ENCODE measurements at regions not wholly inside any gene's neighbourhood (a gene's known extent, or its start where the extent isn't known, plus 50 kb on each side); places are given as distances from the start of the nearest gene placed in this dataset.

DNA sequence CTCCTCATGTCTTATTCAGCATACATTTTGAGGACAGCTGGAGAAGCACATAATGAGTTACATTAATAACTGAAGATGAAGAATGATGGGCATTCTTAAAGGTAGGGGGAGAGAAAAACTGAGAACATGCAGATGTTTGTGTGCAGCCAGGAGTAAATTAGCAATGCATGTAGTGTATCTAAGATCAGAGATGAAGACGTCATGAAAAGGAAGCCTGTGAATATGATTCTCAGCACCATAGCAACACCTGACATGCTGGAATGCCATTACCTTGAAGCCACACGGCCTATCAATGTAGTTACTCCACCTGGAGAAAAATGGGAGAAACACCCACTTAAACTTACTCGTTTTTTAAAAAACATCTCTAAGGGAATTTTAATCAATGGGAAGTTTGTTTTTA is 607.1 kb downstream of the PTPRC start:
- Histone ChIP-seq H3K36me3 (ENCODE audit: control insufficient read depth in 2 of 2, insufficient read depth in 2 of 2, low read length in 1 of 2) (no peaks in the 10 kb centered on the region), H2AFZ (ENCODE audit: control insufficient read depth, low read depth, low read length) (no peak overlapping the region), H4K20me1 (ENCODE audit: control insufficient read depth, insufficient read depth) (no peaks in the 10 kb centered on the region), H3K4me3 (no peak overlapping the region), H3K4me1 (ENCODE audit: control insufficient read depth, insufficient read depth, low read length) (peaks cover 11% of the 10 kb centered on the region), H3K9me3 (replicated peaks; ENCODE audit: control insufficient read depth, insufficient read depth, low read length) (no peaks in the 10 kb centered on the region; the same call in 2 of the 3 replicates), H3K9ac (ENCODE audit: control insufficient read depth, insufficient read depth, low read length) (no peak overlapping the region), H3K4me2 (ENCODE audit: control insufficient read depth, insufficient read depth) (no peak overlapping the region), H3K79me2 (ENCODE audit: control insufficient read depth, insufficient read depth, low read length) (no peaks in the 10 kb centered on the region), H3K27me3 (replicated peaks in 1 of 2; ENCODE audit: control insufficient read depth in 2 of 2, insufficient read depth in 2 of 2, low read length in 1 of 2) (no peaks in the 10 kb centered on the region), H3K27ac (ENCODE audit: control insufficient read depth, insufficient read depth) (no peak overlapping the region)
- CTCF ChIA-PET: interaction anchor here (0.6 kb wide), 1 partner anchor 119 kb away, joined by 3 read pairs; no protein-coding TSS in a partner anchor
- RAD21 ChIA-PET (ENCODE audit: unreplicated experiment): no interaction called here
- DNase-seq (ENCODE audit: low read depth, low spot score) (no peak), FAIRE-seq (no peak), ATAC-seq (no peak)
- in situ Hi-C loops (cut with MboI) (loop anchor here (10.0 kb wide), 1 partner anchor 471 kb away; no protein-coding TSS in a partner anchor), intact Hi-C loops (cut with micrococcal nuclease; ENCODE audit: unreplicated experiment) (loop anchor here (10.0 kb wide), 1 partner anchor 361 kb away; no protein-coding TSS in a partner anchor)
- POLR2A ChIA-PET: no interaction called here
- BruUV-seq (replicated peaks): no TSS peak
- WGBS (ENCODE audit: insufficient coverage, insufficient replicate concordance, low lambda C conversion rate, missing lambda C conversion rate): 18% methylated on average over 3 of the region's 3 CpGs
- SMC1A ChIA-PET (ENCODE audit: uncharacterized antibody, unreplicated experiment): interaction anchor here (2.0 to 3.3 kb wide), 3 partner anchors 10 to 133 kb away, joined by 7 to 12 read pairs (median 8); no protein-coding TSS in a partner anchor
- TF ChIP-seq MYB (IDR thresholded peaks at IDR 0.05; ENCODE audit: borderline replicate concordance, low read depth, low read length) (no peak), SMAD1 (IDR thresholded peaks at IDR 0.05; ENCODE audit: low read depth, partially characterized antibody) (no peak), RELA (IDR thresholded peaks at IDR 0.05; ENCODE audit: borderline replicate concordance, partially characterized antibody) (no peak), STAT3 (IDR thresholded peaks at IDR 0.05; ENCODE audit: low read depth, low read length) (no peak), TARDBP (IDR thresholded peaks at IDR 0.05; ENCODE audit: borderline replicate concordance) (no peak), CEBPB (IDR thresholded peaks at IDR 0.05; ENCODE audit: borderline replicate concordance in 1 of 2, low read depth in 2 of 2, low read length in 2 of 2) (no peak), ZNF217 (IDR thresholded peaks at IDR 0.05) (no peak), RAD21 (IDR thresholded peaks at IDR 0.05; ENCODE audit: insufficient read depth, low read depth, low read length) (no peak), ZNF274 (IDR thresholded peaks at IDR 0.05; ENCODE audit: insufficient read depth, insufficient read length) (no peak), MEF2B (IDR thresholded peaks at IDR 0.05; ENCODE audit: partially characterized antibody, poor library complexity, severe bottlenecking) (no peak), RCOR1 (conservative IDR thresholded peaks at IDR 0.05; ENCODE audit: low read depth, low read length) (no peak), EP300 (IDR thresholded peaks at IDR 0.05; ENCODE audit: borderline replicate concordance in 1 of 2, control insufficient read depth in 1 of 2, low read depth in 2 of 2, low read length in 2 of 2) (no peak), ATF7 (IDR thresholded peaks at IDR 0.05; ENCODE audit: low read depth) (no peak), RBBP5 (conservative IDR thresholded peaks at IDR 0.05) (no peak), POLR2A (IDR thresholded peaks at IDR 0.05; ENCODE audit: low read depth, low read length) (no peak)
- TF ChIP-seq, protein P1, sequence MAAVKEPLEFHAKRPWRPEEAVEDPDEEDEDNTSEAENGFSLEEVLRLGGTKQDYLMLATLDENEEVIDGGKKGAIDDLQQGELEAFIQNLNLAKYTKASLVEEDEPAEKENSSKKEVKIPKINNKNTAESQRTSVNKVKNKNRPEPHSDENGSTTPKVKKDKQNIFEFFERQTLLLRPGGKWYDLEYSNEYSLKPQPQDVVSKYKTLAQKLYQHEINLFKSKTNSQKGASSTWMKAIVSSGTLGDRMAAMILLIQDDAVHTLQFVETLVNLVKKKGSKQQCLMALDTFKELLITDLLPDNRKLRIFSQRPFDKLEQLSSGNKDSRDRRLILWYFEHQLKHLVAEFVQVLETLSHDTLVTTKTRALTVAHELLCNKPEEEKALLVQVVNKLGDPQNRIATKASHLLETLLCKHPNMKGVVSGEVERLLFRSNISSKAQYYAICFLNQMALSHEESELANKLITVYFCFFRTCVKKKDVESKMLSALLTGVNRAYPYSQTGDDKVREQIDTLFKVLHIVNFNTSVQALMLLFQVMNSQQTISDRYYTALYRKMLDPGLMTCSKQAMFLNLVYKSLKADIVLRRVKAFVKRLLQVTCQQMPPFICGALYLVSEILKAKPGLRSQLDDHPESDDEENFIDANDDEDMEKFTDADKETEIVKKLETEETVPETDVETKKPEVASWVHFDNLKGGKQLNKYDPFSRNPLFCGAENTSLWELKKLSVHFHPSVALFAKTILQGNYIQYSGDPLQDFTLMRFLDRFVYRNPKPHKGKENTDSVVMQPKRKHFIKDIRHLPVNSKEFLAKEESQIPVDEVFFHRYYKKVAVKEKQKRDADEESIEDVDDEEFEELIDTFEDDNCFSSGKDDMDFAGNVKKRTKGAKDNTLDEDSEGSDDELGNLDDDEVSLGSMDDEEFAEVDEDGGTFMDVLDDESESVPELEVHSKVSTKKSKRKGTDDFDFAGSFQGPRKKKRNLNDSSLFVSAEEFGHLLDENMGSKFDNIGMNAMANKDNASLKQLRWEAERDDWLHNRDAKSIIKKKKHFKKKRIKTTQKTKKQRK (IDR thresholded peaks at IDR 0.05; ENCODE audit: low read depth, low read length): no peak
- TF ChIP-seq, protein P2, sequence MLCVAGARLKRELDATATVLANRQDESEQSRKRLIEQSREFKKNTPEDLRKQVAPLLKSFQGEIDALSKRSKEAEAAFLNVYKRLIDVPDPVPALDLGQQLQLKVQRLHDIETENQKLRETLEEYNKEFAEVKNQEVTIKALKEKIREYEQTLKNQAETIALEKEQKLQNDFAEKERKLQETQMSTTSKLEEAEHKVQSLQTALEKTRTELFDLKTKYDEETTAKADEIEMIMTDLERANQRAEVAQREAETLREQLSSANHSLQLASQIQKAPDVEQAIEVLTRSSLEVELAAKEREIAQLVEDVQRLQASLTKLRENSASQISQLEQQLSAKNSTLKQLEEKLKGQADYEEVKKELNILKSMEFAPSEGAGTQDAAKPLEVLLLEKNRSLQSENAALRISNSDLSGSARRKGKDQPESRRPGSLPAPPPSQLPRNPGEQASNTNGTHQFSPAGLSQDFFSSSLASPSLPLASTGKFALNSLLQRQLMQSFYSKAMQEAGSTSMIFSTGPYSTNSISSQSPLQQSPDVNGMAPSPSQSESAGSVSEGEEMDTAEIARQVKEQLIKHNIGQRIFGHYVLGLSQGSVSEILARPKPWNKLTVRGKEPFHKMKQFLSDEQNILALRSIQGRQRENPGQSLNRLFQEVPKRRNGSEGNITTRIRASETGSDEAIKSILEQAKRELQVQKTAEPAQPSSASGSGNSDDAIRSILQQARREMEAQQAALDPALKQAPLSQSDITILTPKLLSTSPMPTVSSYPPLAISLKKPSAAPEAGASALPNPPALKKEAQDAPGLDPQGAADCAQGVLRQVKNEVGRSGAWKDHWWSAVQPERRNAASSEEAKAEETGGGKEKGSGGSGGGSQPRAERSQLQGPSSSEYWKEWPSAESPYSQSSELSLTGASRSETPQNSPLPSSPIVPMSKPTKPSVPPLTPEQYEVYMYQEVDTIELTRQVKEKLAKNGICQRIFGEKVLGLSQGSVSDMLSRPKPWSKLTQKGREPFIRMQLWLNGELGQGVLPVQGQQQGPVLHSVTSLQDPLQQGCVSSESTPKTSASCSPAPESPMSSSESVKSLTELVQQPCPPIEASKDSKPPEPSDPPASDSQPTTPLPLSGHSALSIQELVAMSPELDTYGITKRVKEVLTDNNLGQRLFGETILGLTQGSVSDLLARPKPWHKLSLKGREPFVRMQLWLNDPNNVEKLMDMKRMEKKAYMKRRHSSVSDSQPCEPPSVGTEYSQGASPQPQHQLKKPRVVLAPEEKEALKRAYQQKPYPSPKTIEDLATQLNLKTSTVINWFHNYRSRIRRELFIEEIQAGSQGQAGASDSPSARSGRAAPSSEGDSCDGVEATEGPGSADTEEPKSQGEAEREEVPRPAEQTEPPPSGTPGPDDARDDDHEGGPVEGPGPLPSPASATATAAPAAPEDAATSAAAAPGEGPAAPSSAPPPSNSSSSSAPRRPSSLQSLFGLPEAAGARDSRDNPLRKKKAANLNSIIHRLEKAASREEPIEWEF (IDR thresholded peaks at IDR 0.05; ENCODE audit: insufficient replicate concordance, low read depth, low read length): no peak
